Gastroesophageal sphincter (tissue), 3 donors: ENCODE measurements at regions not wholly inside any gene's neighbourhood (a gene's known extent, or its start where the extent isn't known, plus 50 kb on each side); places are given as distances from the start of the nearest gene placed in this dataset.

Experiments
- EP300 ChIP-seq: sonication (generic); formaldehyde crosslinking; IDR thresholded peaks from one replicate; pipeline ENCODE4 v1.6.1; 2017; ENCODE audit warnings: antibody characterized with exemption, mild to moderate bottlenecking
- POLR2A ChIP-seq, 2 donors: fragments of 450-650 bp; IDR thresholded peaks; one replicate each; pipeline ENCODE4 v1.6.1; 2017; ENCODE audit warnings: antibody characterized with exemption in 2 of 2, mild to moderate bottlenecking in 2 of 2, moderate library complexity in 1 of 2
- POLR2AphosphoS5 ChIP-seq: sonication (generic); formaldehyde crosslinking; IDR thresholded peaks from one replicate; pipeline ENCODE4 v1.6.1; 2017; ENCODE audit warnings: antibody characterized with exemption
- TF ChIP-seq, protein P1 (sequence below), 4 experiments: fragments of 200-600 bp in 2 of 4; fragments of 450-650 bp in 2 of 4; sonication (generic) in 1 of 4; IDR thresholded peaks; one replicate each; pipeline ENCODE4 v1.5.1; 2017 to 2019; ENCODE audit warnings: antibody characterized with exemption in 4 of 4, mild to moderate bottlenecking in 2 of 4, moderate library complexity in 2 of 4

DNA sequence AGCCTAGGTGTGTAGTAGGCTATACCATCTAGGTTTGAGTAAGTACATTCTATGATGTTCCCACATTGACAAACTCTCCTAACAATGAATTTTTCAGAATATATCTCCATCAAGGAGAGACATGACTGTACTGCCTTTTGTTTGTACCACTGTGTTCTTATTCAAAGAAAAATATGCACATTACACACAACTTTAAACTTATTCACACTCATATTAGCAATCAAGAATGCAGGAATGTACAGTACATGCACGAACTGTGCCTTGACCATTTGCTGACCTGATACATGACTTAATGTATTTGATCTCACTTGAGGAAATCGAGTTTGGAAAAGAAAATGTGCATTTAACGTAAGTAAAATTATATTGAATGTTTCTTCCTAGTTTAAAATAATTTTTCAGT lies 525.1 kb upstream of the AGA start:
- TF ChIP-seq, protein P1, sequence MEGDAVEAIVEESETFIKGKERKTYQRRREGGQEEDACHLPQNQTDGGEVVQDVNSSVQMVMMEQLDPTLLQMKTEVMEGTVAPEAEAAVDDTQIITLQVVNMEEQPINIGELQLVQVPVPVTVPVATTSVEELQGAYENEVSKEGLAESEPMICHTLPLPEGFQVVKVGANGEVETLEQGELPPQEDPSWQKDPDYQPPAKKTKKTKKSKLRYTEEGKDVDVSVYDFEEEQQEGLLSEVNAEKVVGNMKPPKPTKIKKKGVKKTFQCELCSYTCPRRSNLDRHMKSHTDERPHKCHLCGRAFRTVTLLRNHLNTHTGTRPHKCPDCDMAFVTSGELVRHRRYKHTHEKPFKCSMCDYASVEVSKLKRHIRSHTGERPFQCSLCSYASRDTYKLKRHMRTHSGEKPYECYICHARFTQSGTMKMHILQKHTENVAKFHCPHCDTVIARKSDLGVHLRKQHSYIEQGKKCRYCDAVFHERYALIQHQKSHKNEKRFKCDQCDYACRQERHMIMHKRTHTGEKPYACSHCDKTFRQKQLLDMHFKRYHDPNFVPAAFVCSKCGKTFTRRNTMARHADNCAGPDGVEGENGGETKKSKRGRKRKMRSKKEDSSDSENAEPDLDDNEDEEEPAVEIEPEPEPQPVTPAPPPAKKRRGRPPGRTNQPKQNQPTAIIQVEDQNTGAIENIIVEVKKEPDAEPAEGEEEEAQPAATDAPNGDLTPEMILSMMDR (IDR thresholded peaks at IDR 0.05), result no peak
- TF ChIP-seq POLR2A (IDR thresholded peaks at IDR 0.05) (no peak), EP300 (no peak), POLR2AphosphoS5 (no peak)
